MV-4-11 (cell line): ENCODE measurements at regions not wholly inside any gene's neighbourhood (a gene's known extent, or its start where the extent isn't known, plus 50 kb on each side); places are given as distances from the start of the nearest gene placed in this dataset.
A peak's percentile ranks its signal among the peaks of the same experiment; 100 is the strongest.
"Not testable (repeated sequence)": the region's sequence is repeated elsewhere in the genome, so short reads cannot be mapped to it uniquely, and the experiment has no call there.

Source experiments
- DNase-seq: peaks from one replicate; lab custom pipeline; 2025; lab: John Stamatoyannopoulos, UW

GRCh38 chr1:70826428-70826827 lies 221.2 kb downstream of the PTGER3 start:
- DNase-seq, result no peak

DNA sequence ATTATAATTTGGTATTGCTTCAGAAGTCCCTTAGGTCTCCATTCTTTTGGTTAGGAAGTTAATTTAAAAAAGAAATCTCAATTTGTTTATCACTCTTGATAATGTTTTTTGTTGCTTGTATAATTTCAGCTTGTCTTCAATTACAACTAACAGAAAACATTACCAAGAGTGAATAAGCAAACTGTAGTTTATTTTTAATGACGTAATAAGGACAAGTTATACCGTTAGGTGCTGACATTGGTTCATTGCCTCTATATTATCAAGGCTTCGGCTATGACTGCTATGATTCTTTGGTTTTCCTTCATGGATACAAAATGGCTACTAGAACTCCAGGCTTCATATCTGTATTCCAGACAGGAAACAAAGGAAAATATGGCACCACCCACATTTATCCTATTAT lies 220.6 kb downstream of the PTGER3 start:
- DNase-seq, result no peak

GRCh38 chr1:70828177-70828576 lies 219.4 kb downstream of the PTGER3 start:
- DNase-seq, result no peak

DNA sequence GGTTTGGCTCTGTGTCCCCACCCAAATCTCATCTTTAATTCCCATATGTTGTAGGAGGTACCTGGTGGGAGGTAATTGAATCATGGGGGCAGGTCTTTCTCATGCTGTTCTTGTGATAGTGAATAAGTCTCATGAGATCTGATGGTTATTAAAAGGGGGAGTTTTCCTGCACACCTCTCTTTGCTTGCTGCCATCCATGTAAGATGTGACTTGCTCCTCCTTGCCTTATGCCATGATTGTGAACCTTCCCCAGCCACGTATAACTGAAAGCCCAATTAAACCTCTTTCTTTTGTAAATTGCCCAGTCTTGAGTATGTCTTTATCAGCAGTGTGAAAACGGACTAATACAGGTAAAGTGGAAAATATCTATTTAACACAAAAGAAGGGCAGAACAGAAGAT lies 213.3 kb downstream of the PTGER3 start:
- not testable (repeated sequence) for DNase-seq

DNA sequence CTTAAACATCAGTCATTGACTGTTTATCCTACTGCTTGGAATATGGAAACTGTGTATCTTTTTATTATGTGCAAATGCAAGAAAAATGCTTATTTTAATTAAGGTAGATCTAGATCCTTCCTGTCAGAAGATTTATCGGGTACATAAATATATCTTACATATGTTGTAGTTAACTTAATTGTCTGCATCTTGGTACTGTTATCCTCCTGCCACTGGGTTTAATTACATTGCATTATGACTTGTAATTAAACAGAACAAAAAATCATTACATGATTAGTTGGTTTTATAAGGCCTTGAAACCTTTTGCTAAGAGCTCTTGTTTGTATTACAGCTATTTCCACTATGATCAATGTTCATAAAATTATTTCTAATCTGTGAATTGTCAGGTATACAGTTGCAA lies 211.2 kb downstream of the PTGER3 start:
- no peak for DNase-seq

- no peak for DNase-seq
Measured at GRCh38 chr1:70840260-70840953, 207.2 kb downstream of the PTGER3 start.

DNA sequence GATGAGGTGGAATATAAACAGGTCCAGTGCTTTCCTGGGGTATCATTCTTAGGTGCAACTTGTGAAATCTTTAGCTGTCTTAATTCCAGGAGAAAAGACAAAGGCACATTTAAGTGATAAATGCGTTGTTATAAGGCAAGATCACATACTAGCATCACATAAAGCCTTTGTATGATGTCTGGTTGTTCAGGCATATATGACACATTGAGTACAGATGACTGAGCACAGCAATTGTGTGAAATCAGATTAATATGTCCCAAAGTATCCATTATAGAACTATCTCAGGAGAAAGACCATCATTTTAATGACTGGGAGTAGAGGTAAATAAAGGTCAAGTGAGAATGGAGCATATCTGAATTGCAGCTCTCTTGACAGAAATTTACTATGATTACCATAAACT lies 205.1 kb downstream of the PTGER3 start:
- no peak for DNase-seq

- no peak for DNase-seq
Measured at GRCh38 chr1:70843452-70843851, 204.2 kb downstream of the PTGER3 start.

- DNase-seq, result no peak
Measured at GRCh38 chr1:70847013-70847412, 200.6 kb downstream of the PTGER3 start.

DNA sequence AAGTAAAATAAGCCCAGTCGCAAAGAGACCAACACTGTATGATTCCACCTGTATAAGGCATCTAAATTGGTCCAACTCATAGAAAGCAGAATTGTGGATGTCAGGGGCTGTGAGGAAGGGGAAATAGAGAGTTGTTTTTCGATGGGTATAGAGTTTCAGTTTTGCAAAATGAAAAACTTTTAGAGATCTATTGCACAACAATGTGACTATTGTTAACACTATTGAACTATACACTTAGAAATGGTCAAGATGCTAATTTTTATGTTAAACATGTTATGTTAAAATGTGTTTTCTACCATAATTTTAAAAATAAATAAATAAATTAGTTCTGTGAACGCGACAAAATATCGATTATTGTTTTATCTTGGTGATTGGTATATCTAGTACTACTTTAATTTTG lies 192.4 kb downstream of the PTGER3 start:
- DNase-seq, result peak; percentile 47

- peak; percentile 71 for DNase-seq
Measured at GRCh38 chr1:70856201-70856600, 191.4 kb downstream of the PTGER3 start.

DNA sequence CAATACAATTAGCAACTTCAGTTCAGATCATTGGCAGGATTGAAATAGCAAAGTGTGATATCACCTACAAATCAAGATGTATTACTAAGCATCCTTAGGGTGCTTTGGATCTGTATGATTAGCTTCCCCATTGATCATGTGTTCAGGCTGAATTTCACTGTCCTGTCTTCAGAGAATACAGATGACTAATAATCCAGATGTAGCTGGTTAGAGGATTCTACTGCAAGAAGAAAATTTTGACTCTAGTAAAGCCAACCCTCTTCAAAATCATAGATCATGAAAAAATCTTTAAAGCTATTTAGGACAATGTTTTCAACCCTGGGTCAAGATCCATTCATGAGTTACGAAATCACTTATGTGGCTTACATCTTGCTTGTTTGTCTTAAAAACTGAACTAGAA lies 184.4 kb downstream of the PTGER3 start:
- no peak for DNase-seq

DNA sequence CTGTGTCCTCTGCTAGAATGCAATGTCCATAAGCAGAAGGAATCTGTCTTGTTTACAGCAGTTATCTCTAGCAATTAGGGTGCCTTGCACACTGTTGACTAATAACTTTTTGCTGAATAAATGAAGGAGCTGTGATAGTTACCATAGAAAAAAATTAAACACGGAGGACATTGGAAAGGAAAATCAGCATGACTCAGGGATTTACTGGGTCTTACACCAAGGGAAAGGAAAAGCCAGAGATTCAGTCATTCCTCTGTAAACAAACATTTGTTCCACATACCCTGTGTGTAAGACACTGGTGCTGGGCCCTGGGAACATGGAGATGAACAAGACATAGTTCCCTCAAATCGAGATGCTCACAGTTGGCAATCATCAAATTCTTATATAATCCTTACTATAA lies 183.3 kb downstream of the PTGER3 start:
- no peak for DNase-seq

- DNase-seq, result peak; percentile 90
Measured at GRCh38 chr1:70866542-70867264, 180.9 kb downstream of the PTGER3 start.

- DNase-seq, result no peak
Measured at GRCh38 chr1:70871790-70872189, 175.8 kb downstream of the PTGER3 start.

DNA sequence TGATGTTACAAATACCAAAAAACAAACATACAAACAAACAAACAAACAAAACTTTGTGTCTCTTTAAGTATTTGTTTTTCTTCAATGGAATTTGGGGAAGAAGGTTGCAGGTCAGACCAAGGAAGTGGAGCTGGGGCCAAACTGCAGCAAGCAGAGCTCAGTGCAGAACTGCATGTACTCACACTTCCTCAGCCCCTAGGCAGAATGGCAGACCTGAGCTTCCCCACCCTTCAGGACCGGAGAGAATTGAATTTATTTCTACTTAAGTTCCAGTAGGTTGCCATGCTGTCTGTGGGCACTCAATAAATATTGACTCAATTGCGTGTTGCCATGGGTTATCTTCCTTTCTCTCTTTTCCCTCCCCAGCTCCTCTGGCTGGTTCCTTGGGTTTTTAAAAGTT lies 173.6 kb downstream of the PTGER3 start:
- peak; percentile 47 for DNase-seq

DNA sequence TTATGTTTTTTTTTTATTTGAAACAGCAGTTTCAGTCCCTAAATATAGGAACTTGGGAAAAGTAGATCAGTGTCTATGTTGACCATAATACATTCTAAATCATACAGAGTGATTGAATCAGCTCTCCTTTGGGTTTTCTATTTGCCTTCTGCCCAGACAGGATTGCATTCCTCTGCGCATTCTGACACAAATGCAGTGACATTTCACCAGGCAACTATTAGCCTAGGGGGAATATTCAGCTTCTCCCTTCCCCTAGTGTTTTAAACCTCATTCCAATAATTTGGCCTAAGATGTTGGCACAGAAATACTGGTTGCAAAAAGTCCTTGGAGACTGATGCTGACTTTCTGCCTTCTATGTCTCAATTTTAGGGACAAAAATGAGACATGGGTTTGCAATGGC lies 172.8 kb downstream of the PTGER3 start:
- DNase-seq, result no peak

GRCh38 chr1:70877343-70877742 lies 170.3 kb downstream of the PTGER3 start:
- no peak for DNase-seq

GRCh38 chr1:70887936-70888335 lies 159.7 kb downstream of the PTGER3 start:
- DNase-seq, result no peak

GRCh38 chr1:70888722-70889121 lies 158.9 kb downstream of the PTGER3 start:
- DNase-seq, result no peak

- no peak for DNase-seq
Measured at GRCh38 chr1:70890408-70890807, 157.2 kb downstream of the PTGER3 start.

GRCh38 chr1:70891051-70891843 lies 156.4 kb downstream of the PTGER3 start:
- peak; percentile 19 for DNase-seq

DNA sequence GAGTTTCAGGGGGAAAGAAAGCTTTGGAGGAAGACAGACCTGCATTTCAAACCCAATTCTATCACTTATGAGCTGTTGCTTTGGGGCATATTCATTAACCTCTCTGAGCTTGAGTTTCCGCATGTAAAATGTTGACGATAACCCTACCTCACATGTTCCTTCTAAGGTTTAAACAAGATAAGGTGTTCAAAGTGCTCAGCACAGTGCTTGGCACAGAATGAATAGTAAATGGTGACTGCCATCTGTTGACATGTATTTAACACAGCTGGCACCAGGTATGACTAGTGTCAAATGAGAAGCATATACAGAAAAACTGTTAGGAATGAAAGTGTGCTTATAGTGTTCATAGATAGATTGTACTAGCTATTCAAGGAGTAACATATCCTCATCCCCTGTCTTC lies 155.5 kb downstream of the PTGER3 start:
- DNase-seq, result no peak
